Pancreas (tissue), 10 donors: ENCODE measurements at regions not wholly inside any gene's neighbourhood (a gene's known extent, or its start where the extent isn't known, plus 50 kb on each side); places are given as distances from the start of the nearest gene placed in this dataset.

Source experiments
- ATAC-seq, 4 donors: fragments of 200-7000 bp; cut with Tn5 transposase; one replicate each; pipeline versions ENCODE4 v1.8.0 to v1.9.1; 2020; ENCODE audit warnings: mild to moderate bottlenecking in 4 of 4, moderate library complexity in 4 of 4
- DNase-seq, 6 donors: peaks; one replicate each; pipeline ENCODE4 v3.0.0-alpha.2; 2020
- FAIRE-seq: peaks from 2 replicates; lab custom pipeline; 2012; peaks lifted over from hg19 to GRCh38; lab: Jason Lieb, UNC
- H3K27ac ChIP-seq, 4 donors: fragments of 200-600 bp; sonication (generic); 1 replicate in 3 of 4; 2 replicates in 1 of 4; pipeline versions ENCODE4 v1.5.0 to v1.8.0; 2020
- H3K27me3 ChIP-seq, 4 donors: fragments of 200-600 bp; one replicate each; pipeline ENCODE4 v1.8.0; 2021
- H3K36me3 ChIP-seq, 3 donors: fragments of 200-600 bp; sonication (generic) in 1 of 3; one replicate each; pipeline versions ENCODE4 v1.5.0 to v1.8.0; 2020 to 2021
- H3K4me1 ChIP-seq, 3 donors: fragments of 200-600 bp; one replicate each; pipeline ENCODE4 v1.8.0; 2021
- H3K4me3 ChIP-seq, 4 donors: fragments of 200-600 bp; sonication (generic) in 2 of 4; one replicate each; pipeline versions ENCODE4 v1.5.0 to v1.8.0; 2020 to 2021
- H3K9me3 ChIP-seq, 4 donors: fragments of 200-600 bp; one replicate each; pipeline ENCODE4 v1.8.0; 2021
- WGBS, 2 donors: extraction: QIAGEN DNeasy Blood & Tissue Kit; methylation state at CpG; one replicate each; pipeline ENCODE4 v1.1.7; 2013; 5-methylcytosine and 5-hydroxymethylcytosine counted together
- intact Hi-C, 3 donors: fragments of 100-400 bp; cut with DNase I; formaldehyde crosslinking; loops; one replicate each; pipeline versions ENCODE4 v1.11.1 to v1.14.2; 2022
- TF ChIP-seq, protein P1 (sequence below), 4 donors: fragments of 200-600 bp; sonication (generic) in 3 of 4; IDR thresholded peaks; one replicate each; pipeline versions ENCODE4 v1.5.0 to v1.8.0; 2021; ENCODE audit warnings: antibody characterized with exemption in 4 of 4
- donor health status: healthy with polysubstance abuse.
- donor health status: DM: no; HTN: no; CAD: no; lungs with moderate emphysema.
- donor health status: DM: no; HTN: no; CAD: no.
- donor health status: control.
- donor health status: control.
- donor health status: Bipolar disorder and iron deficiency.
- donor health status: DM: yes; HTN: yes; CAD: no.
- donor health status: DM: no; HTN: no; CAD: no.
- donor health status: DM: no; HTN: no; CAD: no.
- donor health status: DM: yes; HTN: yes; CAD: no.

DNA sequence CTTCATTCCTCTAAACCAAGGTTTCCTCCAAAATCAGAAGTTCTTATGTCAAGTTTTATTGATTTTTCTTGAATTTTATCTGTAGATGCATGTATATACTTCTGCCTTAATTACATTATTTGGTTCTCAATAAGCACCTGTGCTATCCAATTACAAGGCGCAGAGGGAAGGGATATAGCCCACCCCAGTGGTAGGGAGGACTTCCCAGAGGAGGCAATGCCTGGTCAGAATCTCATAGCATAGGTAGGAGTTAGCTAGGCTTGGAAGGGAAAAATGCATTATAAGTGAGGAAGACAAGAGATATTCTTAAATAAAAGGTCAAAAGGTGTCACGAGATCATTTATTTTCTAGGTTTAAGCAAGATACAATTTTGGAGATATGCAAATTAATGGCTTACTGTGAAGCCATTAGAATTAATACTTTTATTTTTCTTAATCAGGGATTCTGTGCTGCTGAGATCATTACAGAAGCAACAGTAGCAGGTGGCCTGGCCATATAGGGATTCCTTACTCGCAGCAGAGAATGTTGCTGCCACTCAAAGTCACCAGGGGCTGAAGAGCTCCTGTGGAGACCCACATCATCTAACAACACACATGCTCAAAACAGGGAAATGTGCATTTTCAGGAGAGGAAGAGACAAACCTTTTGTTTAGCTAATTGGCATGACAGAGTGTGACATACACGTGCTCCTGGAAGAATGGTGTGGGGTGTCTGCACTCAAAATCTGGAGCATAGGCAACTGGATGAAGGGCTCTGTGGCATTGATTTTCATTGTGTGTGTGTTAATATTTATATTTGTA lies 178.3 kb downstream of the ATG4C start:
- Histone ChIP-seq H3K4me3 (no peak overlapping the region), H3K27me3 (peaks cover 0 to 3% (median 0%) of the 10 kb centered on the region in 4 donors), H3K27ac (no peak overlapping the region), H3K4me1 (no peaks in the 10 kb centered on the region), H3K36me3 (no peaks in the 10 kb centered on the region), H3K9me3 (no peaks in the 10 kb centered on the region)
- ATAC-seq (no peak), FAIRE-seq (no peak), DNase-seq (no peak)
- WGBS, 2 donors, result 52 to 64% methylated on average over 4 of the region's 4 CpGs
- intact Hi-C loops, result no loop called here
- TF ChIP-seq, protein P1, sequence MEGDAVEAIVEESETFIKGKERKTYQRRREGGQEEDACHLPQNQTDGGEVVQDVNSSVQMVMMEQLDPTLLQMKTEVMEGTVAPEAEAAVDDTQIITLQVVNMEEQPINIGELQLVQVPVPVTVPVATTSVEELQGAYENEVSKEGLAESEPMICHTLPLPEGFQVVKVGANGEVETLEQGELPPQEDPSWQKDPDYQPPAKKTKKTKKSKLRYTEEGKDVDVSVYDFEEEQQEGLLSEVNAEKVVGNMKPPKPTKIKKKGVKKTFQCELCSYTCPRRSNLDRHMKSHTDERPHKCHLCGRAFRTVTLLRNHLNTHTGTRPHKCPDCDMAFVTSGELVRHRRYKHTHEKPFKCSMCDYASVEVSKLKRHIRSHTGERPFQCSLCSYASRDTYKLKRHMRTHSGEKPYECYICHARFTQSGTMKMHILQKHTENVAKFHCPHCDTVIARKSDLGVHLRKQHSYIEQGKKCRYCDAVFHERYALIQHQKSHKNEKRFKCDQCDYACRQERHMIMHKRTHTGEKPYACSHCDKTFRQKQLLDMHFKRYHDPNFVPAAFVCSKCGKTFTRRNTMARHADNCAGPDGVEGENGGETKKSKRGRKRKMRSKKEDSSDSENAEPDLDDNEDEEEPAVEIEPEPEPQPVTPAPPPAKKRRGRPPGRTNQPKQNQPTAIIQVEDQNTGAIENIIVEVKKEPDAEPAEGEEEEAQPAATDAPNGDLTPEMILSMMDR (IDR thresholded peaks at IDR 0.05), result no peak

DNA sequence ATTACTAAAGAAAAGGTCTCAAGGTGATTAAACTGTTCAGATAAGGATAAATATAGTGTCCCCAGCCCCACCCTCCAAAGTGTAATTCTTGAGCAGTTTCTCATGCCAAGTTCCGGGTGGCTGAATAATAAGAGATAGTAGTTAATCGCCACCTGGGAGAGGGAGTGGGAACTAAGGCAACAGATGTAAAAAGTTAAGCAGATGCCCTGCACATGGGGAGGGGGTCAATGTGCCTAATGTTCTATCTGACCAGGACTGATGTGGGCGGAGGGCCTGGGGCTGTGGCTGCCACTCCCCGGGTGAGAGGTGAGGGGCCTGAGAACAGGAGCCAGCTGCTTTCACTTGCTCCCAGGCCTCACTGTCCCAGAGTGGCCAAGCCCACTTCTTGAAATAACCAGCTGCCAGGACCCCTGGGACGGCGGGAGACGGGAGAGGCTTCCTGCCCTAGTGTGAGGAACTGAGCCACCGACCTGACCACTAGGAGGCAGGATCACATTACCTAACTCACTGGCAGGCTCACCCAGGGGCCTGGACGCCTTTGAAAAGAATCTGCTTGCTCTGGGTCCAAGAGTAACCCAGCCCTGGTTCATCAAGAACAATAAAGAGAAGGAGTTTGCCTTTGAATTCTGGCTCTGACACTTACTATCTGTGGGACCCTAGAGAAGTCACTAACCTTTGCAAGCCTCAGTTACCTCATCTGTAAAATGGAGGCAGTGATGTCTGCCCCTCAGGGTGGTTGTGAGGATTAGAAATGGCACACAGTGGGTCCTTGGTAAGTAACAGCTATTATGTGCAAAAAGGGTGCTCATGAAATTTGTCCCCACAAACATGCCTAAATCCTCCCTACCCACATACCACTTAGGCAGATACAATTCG lies 179.2 kb downstream of the ATG4C start:
- H3K27ac ChIP-seq, result no peak overlapping the region
- intact Hi-C loops, result no loop called here
- H3K9me3 ChIP-seq, result no peaks in the 10 kb centered on the region
- 25 to 27% methylated on average over 10 of the region's 10 CpGs for WGBS, 2 donors
- H3K4me3 ChIP-seq, result no peak overlapping the region
- ATAC-seq (peak in 3 of 4 donors; percentile 79 to 85 (median 83)), DNase-seq (peak; percentile 10 to 62 (median 37)), FAIRE-seq (no peak)
- H3K36me3 ChIP-seq, result no peaks in the 10 kb centered on the region
- peaks cover 0 to 3% (median 0%) of the 10 kb centered on the region in 4 donors for H3K27me3 ChIP-seq
- no peaks in the 10 kb centered on the region for H3K4me1 ChIP-seq
- TF ChIP-seq, protein P1 (IDR thresholded peaks at IDR 0.05), result peak in 2 of 4 donors; percentile 32 to 42

DNA sequence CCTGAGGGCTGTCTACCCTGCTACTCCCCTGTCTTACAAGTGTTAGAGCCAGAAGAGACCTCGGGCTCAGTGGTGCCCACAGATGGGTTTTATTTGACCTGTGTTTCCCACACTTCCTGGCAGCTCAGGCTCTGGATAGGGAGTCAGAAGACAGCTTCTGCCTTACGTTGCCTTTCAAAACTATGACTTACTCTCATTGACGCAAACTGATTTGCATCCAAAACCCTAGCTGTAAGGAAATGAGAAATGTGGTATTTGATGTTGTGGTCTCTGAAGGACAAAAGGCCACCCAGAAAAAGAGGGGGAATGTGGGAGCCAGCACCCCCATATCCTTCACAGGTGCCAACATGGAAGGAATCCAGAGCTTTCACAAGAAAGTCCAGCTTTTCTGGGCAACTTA lies 180.2 kb downstream of the ATG4C start:
- no peak for FAIRE-seq
- 64 to 68% methylated on average over 3 of the region's 3 CpGs for WGBS, 2 donors
- H3K36me3 ChIP-seq, result no peaks in the 10 kb centered on the region
- no peaks in the 10 kb centered on the region for H3K4me1 ChIP-seq
- ATAC-seq, result no peak
- H3K9me3 ChIP-seq, result no peaks in the 10 kb centered on the region
- H3K4me3 ChIP-seq, result no peak overlapping the region
- TF ChIP-seq, protein P1 (IDR thresholded peaks at IDR 0.05), result no peak
- H3K27ac ChIP-seq, result no peak overlapping the region
- peaks cover 0 to 3% (median 0%) of the 10 kb centered on the region in 4 donors for H3K27me3 ChIP-seq
- DNase-seq, result no peak
- intact Hi-C loops, result no loop called here

DNA sequence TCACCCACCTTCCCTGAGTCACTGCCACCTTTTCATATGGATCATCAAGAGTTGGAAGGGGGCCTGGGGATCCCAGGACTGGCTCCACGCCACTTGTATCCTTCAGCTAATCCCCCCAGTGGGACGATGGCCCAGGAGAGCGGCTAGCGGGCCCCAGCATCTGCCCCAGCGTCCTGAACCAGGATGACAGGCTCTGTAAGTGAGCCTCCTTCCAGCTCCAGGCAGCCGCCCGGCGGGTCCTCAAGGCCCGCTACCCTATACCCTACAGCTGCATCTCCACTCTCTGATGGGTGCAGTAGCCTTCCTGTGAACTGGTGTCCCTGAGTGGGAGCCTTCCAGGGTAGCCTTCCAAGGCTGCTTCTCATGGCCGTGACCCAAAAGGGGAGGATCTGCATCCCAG lies 183.1 kb downstream of the ATG4C start:
- no peak for ATAC-seq
- intact Hi-C loops, result no loop called here
- Histone ChIP-seq H3K9me3 (no peaks in the 10 kb centered on the region), H3K27me3 (peaks cover 0 to 1% (median 0%) of the 10 kb centered on the region in 4 donors), H3K27ac (no peak overlapping the region), H3K4me1 (no peaks in the 10 kb centered on the region), H3K4me3 (no peak overlapping the region), H3K36me3 (no peaks in the 10 kb centered on the region)
- FAIRE-seq, result no peak
- TF ChIP-seq, protein P1 (IDR thresholded peaks at IDR 0.05), result no peak
- DNase-seq, result no peak
- WGBS, 2 donors, result 82 to 91% methylated on average over 10 of the region's 10 CpGs
